DMS53 treated with DMSO at 0.1 percent for 48 hours (cell line): ENCODE measurements at regions not wholly inside any gene's neighbourhood (a gene's known extent, or its start where the extent isn't known, plus 50 kb on each side); places are given as distances from the start of the nearest gene placed in this dataset.
A peak's percentile ranks its signal among the peaks of the same experiment; 100 is the strongest.

ENCODE experiments used
- DNase-seq: peaks from one replicate; lab custom pipeline; 2025; ENCODE audit not compliant: unreplicated experiment; lab: John Stamatoyannopoulos, UW

- no peak for DNase-seq
Measured at GRCh38 chr2:190783513-190784263, 96.9 kb upstream of the GLS start.

GRCh38 chr2:190785334-190785733, 95.3 kb upstream of the GLS start:
- no peak for DNase-seq

DNA sequence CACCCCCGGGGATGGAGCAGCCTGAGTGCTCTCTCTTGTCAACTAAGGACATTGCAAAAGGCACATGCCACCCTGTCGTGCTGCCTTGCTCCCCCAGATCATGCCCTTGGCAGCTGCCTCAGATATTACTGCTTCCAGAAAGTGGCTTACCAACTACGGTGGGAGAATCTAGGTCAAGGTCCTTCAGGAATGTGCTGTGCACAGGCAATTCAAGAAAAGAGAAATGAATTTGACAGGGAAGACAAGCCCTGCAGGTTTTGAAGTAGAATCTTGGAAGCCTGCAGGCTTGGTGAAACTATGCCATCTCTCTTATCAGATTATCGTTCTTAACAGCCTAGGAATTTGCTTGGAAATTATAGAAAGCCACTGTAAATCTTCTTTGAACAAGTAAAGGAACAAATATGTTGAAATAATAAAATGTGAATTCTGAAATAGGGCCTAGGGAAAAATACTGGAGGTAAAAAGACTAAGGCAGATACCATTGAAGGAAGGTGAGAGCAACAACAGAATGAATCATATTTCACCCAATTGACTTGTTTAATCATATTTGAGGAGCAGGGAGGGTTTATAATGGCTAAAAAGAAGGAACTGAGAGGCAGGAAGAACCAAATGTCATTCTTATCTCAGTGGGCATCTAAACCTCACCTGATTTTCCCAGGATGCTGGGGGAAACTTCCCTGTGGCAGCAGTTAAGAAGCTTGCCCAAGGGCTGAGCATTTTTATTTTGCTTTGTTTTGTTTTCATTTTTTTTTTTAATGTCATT, 94.0 kb upstream of the GLS start:
- no peak for DNase-seq

DNA sequence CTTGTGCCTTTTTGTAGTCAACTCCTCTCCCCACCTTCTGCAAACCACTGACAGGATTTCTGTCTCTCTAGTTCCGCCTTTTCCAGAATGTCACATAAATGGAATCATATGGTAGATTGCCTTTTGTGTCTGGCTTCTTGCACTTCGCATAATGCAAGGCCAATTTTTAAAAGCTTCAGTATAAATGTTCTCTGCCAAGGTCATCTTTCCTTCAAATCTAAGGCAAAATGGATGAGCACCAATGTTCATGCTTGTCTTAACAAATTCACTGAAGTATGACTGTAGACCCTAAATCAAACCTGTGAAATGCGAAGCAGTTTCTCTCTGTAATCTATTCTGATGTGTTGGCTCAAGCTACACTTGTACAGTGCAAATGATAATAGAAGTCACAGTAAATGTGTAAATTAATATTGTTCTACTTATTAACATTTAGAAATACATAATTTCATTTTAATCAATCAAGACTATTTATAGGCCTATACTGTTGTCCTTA, 92.8 kb upstream of the GLS start:
- no peak for DNase-seq

DNA sequence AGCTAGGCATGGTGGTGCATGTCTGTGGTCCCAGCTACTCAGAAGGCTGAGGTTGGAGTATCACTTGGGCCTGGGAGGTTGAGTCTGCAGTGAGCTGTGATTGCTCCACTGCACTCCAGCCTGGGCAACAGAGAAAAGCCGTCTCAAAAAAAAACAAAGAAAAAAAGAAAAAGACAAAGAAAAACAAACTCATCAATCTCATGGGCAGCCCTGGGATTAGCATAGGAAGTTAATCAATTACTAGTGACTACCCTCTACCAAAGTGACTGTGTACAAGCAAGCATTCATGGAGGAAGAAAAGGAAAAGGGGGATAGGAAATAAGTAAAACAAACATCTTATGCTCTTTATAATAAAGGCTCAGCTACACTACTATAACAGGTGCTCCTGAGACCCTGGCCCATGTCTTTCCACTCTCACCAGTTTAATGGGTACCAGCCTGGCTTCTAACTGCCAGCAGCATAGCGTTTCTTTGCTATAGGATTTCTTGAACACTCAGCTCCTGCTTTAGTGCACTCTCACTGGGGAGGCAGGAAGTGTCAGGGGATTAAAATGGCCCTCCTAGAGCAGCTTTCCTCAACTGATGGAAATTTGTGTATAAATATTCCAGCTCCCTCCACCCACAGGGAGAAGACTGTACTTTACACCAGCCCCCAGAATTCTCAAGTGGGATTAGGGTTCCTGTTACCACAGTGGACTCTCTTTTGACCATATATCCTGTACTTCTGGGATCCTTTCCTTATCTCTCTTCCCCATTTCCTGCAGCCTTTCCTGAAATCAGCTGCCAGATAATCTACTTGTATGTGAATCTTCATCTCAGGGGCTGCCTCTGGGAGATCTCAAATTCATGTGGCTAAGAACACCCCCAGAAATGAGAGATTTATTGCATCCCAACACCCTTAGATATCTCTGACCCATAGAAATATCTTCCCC, 91.3 kb upstream of the GLS start:
- DNase-seq = no peak

GRCh38 chr2:190791347-190791975, 89.2 kb upstream of the GLS start:
- no peak for DNase-seq

DNA sequence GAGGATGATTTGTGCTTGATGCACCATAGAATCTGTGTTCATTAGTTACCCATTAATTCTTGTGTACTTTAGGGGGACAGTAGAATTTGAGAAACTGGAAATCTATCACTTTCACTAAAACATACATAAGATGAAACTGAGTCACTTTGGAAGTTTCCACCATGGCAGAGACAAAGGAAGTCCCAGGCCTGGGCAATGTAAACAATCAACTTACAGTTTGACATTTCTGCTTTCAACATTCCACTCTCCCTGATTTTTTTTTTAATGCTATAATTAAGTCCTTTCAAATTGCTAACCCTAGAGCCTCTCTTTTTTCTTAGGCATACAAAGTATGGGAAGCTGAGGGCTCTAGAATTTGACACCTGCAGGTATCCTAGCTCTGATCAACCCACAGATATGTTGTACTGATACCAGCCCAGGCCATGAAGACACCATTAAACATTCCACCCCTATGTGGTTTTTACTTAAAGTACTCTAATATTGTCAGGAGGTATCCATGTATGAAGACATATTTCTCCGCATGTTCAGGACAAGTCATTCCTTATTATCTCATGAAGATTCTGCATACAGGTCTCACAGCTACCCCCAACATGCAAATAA, 88.5 kb upstream of the GLS start:
- no peak for DNase-seq

- DNase-seq = no peak
Measured at GRCh38 chr2:190792956-190793888, 87.4 kb upstream of the GLS start.

- DNase-seq = no peak
Measured at GRCh38 chr2:190794377-190794776, 86.2 kb upstream of the GLS start.

- DNase-seq = no peak
Measured at GRCh38 chr2:190794790-190795189, 85.8 kb upstream of the GLS start.

DNA sequence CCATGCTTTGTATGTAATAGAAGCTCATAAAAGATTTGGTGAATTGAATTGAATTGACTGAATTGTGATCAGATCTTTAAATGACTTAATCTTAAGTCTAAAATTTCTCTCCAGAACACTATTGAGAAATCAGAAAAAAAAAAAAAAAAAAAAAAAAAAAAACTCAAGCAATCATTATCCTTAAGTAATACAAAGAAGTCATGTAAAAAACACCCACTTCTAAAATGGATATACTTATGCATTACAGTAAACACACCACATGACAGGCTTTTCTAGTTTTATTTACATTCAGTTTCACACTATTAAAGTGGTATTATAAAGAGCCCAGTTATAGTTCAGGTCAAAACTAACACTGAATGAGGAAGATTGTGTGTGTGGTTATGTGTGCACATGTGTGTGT, 84.9 kb upstream of the GLS start:
- no peak for DNase-seq

DNA sequence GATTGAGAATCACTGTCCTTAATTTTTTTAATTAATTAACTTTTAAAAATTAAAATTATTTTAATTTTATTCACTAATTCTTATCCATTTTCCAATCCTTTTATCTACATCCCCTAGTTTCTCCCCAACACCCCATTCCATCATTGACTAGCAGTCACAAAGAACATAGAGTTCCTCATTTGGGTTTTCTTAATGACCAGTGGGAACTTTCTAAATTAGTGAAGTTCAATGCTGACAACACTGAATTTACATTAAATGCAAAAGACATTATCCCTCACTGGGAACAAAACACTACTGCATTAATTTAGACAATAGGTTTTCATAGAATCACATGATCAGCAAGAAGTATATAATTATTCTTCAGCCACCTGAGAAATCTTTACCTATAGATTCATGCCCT, 80.6 kb upstream of the GLS start:
- DNase-seq = no peak

GRCh38 chr2:190800528-190800927, 80.1 kb upstream of the GLS start:
- DNase-seq = no peak

GRCh38 chr2:190802129-190802528, 78.5 kb upstream of the GLS start:
- no peak for DNase-seq

- DNase-seq = no peak
Measured at GRCh38 chr2:190802626-190803209, 77.9 kb upstream of the GLS start.

DNA sequence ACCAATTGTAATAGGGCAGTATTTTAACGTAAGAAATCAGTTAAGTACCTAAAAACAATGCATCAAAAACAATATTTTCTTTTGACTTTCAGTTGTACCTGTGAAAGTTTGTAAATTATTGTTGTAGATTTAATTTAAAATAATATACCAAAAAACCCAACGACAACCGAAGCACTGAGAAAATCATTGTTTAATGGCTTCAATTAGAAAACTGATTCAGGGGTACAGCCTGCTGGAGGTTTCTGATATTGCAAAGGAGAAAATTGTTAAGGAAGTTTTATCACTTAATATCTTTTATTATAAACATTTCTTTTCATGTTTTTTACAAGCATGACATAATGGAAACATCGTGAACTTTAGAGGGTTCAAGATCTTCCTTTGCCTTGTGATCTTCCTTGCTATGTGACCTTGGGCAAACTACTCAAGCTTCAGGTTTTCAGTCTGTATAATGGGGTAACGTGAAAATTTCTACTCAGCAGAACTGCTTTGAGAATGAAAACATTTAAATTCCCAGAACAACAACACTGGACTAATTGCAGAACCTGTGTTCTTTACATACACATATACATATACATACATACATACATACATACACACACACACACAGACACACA, 76.3 kb upstream of the GLS start:
- DNase-seq = no peak

DNA sequence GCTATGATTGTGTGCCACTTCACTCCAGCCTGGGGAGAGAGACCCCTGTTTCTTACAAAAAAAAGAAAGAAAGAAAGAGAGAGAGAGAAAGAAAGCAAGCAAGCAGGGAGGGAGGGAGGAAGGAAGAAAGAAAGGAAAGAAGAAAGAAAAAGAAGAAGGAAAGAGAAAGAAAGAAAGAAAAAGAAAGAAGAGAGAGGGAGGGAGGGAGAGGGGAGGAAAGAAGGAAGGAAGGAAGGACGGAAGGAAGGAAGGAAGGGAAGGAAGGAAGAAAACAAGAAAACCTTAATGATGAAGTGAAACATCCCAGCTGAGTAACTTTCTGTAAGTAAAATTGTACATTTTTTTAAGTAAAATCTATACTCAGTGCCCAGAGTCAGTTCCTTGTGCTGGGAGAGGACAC, 75.5 kb upstream of the GLS start:
- no peak for DNase-seq

DNA sequence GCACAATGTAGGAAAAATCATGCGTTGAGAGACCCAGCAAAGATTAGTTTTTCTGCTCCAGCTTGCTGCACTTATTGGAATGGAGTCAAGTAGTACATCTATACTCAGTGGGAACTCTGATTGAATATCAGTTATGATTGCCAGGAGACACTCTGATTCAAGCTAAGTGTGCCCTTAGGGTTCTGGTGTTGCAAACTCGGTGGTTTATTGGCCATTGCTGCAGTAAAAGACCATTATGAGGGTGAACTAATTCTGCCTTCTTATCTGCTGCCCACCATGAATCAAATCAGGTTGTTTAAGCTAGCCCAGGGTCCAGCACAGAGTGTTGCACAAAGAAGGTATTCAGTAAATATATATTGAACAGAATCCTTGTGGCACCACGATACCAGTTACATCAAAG, 74.8 kb upstream of the GLS start:
- DNase-seq = no peak

- peak; percentile 66 for DNase-seq
Measured at GRCh38 chr2:190807886-190808285, 72.7 kb upstream of the GLS start.
